ENCODE measurements at regions not wholly inside any gene's neighbourhood (a gene's known extent, or its start where the extent isn't known, plus 50 kb on each side); places are given as distances from the start of the nearest gene placed in this dataset.

DNA sequence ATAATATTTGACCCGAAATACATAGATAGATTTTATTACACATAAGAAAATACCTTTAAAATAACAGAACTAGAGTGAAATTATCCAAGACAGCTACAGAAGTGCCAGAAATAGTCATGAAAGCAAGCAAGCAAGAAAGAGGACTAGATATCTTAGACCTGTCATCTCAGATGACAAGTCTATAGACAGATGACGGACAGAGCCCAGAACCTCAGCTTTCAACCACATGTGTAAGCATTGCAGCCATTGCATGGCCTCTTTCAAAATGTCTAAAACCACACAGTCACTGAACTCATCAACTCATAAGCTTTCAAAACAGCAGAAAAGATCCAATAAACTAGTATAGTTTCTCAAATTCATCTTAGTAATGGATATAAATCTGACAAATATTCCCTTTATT is 59.8 kb upstream of the FHIT start:
- no peak for DNase-seq (ENCODE audit: low read depth)

DNA sequence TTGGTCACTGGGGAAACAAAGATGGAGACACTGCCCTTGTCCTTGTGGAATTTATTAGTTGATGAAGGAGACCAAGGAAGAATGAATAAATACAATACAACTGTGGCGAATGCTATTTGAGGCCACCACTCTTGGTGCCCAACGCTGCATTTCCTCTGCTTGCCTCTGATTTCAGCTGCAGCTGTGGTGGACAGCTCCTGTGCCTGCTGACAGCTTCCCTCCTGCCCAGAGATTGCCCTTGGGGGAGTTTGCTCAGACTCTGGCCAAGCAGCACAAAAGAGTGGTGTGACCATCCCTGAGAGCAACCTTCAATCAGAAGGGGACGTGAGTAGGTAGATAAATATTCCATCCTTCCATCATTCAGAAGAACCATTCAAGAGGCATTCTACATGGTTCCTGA is 64.6 kb upstream of the FHIT start:
- DNase-seq (ENCODE audit: low read depth): no peak

DNA sequence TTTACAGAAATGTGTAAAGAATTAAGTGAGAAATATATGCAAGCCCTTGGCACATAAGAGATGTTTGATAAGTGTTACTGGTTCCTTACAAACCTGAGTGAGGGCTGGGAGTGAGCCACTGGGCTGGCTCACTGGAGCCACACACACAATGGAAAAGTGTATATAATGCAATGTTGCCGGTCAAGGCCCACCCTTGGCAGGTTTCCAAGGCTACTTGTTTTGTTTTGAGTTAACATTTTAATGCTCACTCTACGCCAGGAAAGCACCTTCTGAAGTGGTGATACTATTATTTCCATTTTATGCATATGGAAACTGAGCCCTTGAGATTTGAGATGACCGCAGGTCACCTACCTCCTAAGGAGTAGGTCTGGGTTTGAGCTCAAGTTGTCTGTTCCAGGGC is 71.8 kb upstream of the FHIT start:
- DNase-seq (ENCODE audit: low read depth): no peak

DNA sequence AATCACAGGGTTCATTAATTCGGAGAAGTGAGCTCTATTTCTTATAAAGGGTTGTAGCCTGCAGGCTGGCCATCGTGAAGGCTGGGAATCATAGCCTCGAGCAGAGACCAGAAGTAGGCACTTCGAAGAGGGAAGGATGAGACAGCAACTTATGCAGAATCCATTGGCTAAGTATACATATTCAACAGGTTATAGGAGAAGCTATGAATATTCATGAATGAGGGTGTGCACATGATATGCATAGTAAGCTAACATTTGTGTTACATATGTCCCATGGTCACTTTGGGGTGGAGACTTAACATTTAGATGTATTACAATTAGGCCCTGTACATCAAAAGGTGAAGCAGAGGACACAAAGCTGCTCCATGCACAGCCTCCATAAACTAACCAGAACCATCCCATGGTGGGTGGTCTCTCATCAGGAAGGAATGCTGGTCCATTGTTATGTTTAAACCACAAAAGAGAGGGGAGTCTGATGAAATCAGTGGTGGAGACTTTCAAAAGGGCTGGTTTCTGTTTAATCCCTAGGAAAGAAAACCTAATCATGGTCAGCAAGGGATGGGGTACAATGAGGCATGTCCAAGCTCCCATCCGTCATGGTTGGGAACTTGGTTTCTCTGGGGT is 80.8 kb upstream of the FHIT start:
- DNase-seq (ENCODE audit: low read depth): no peak

DNA sequence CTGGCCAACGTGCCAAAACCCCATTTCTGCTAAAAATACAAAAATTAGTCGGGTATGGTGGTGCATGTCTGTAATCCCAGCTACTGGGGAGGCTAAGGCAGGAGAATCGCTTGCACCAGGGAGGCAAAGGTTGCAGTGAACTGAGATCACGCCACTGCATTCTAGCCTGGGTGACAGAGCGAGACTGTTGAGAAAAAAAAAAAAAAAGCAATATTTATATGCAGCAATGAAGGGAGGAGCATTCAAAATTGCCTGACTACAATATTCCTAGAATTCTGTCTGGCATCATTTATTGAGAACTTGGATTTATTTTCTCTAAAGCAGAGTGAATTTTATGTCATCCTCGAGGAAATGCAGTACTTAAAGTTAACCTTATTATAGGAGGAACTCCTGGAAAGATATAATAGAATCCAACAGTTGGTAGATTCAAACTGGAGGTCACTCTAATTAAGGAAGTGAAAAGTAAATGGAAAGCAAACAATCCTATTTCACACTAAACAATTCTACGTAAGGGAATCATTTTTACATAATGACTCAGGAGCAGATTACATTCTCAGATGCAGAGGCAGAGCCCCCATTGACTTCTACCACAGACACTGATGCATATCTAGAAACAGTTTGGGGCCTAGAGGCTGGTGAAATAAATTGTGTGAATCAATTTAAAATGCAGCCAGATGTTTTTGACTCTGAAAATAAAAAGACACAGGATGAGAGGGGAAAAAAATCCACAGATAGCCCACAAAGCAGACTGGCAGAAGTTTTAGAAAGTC is 82.1 kb upstream of the FHIT start:
- no peak for DNase-seq (ENCODE audit: low read depth)

DNA sequence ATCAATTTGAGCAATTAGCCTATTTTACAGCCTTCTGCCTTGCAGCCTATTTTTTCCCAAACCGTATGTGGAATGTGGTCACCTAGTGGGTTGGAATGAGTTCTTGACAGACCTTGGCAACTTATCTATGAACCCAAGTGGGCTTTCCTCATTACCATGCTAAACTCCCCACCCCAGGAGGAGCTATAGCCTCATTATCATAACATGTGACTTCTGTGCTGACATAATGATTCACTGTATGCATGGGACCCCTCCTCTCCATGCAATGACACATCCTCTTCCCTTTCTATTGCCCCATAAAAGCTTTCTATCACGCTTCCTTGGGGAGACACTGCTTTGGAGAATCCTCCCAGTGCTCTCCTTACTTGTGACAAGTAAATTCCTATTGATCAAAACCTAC is 83.5 kb upstream of the FHIT start:
- no peak for DNase-seq (ENCODE audit: low read depth)

DNA sequence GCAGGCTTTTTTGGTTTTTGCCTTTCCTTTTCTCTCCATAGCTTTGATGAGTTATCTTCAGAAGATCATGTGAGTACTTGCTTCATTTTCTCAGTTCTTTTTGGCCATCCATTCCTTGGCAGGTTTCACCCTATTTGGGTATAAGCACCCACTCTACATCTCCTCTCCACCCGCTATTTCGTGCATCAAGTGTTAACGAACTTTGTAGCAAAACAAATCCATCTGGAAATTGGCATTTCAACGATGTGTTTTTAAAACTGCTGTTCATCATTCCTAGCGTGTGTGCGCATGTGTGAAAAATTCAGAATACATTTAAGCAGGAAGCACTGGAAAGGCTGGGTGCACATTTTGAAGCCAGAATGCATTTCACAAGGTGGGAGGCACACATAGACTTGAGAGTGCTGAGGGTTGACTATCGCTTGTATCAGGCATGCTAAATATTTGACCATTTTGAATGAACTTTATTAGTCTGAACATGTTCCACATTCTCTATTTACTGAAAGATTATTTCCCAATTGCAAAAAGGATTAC is 89.7 kb upstream of the FHIT start:
- no peak for DNase-seq (ENCODE audit: low read depth)

DNA sequence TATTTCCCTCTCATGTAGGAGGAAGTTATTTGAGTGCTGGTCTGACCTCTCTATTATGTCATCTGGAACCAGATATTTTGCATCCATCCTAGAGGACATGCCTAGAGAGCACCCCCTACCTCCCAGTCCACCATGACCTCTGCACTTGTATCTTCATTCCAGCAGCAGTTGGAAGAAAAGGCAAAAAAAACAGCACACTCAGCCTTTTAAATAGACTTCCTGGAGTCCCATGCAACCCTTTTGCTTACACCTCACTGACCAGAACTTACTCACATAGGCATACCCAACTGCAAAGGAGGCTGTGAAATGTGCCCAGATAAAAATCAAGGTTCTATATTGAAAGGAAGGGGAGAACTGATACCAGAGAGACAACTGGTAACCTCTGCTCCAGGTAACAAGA is 92.3 kb upstream of the FHIT start:
- no peak for DNase-seq (ENCODE audit: low read depth)

DNA sequence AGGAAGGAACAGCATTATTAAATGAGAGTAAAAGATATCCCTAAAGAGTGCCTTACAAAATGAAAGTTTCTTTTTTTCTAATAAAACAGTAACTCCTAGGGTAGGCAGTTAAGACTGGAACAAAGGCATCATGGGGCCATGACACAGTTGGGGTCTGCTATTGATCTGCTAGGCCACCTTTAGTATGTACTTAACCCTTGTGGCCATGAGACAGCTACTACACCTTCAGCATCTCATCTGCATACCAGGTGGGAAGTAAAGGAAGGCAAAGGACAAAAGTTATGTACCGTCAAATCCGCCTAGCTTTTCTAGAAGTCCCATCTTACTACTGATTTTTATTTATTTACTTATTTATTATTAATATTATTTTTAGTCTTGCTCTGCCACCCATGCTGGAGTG is 93.8 kb upstream of the FHIT start:
- DNase-seq (ENCODE audit: low read depth): no peak

DNA sequence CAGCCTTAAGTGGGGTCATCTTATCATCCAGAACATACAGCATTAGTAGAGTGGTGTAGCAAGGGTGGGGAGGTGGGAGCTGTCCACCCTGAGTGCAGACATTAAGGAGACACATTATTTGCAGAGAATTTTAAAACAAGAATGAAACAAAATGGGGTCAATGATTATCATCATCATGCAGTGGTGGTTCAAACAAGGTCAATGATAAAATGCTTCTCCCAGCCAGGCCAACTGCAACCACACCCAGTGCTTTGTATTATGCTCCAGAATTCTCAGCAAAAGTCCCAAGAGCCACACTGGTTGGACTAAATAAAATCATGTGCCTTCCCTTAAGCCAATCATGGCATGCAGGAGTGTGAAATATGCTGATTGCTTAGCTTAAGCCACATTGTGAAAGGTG is 96.7 kb upstream of the FHIT start:
- DNase-seq (ENCODE audit: low read depth): no peak

DNA sequence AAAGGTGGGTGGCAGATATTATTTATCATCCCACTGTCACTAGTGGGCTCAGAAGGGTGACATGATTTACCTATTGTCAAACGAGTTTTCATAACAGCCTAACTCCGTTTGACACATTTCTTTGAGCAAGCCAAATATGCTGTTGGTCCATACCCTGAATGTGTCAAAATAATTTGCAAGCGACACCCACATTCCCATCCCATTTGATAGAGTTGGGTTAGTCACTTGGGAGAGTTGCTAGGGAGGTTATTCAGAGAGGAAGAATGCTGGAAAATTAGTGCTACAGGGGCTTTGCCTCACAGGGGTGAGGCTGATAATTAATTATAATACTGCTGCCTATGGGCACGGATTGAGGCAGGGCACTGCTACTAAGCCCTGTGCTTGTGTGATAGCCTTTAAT is 98.5 kb upstream of the FHIT start:
- DNase-seq (ENCODE audit: low read depth): no peak

DNA sequence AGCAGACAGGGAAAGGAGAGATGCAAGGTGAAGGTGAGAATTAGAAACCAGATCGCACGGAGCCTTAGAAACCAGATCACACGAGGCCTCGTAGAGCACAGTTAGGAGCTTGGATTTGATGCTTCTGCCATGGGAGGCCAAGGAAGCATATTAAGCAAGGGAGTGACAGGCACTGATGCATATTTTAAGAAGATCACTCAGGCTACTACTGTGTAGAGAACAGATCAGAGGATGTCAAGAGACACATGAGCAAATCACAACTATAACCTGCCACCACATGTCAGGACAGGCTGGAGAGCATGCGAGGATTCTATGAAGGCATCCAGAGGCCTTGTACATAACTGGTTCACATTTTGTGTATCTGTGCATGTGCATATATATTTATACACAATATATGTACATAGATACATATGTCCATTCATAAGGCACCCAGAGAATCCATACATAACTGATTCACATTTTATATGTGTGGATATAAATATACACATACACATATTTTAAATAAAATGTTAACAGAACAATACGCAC is 99.6 kb upstream of the FHIT start:
- no peak for DNase-seq (ENCODE audit: low read depth)

DNA sequence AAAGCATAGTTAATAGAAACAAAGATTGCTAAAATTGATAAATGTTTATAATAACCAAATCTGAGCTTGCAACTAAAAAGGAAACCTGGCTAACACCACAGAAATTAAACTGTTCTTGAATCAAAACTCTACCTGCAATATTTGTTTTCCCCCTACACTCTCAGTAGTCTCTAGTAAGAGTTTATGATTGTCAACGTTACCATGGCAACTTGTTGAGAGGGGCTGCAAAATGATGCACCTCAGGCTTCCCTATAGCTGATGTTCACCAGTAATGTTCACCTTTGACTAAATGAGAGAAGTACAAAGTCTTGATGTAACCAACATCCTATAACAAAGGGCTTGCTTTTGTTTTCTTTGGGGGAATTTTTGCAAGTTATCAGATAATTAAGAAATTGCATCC is 101.1 kb upstream of the FHIT start:
- no peak for DNase-seq (ENCODE audit: low read depth)

DNA sequence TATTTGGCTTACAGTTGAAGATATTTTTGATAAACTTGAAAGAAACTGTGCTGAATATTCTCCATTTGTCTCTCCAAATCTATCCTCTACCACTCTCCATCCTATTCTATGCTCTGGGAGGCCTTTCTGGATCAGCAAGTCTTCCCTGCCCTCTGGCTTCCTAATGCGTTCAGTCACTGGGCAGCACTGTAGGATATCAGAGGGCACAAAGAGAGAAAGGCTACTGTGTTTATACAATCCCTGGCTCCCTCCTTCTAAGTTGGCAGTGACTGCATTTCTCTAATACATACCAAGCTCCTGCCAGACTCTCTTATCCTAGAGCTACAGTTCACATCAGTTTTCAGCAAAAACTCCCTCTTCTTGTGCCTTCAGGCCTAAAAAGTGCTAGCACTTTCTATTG is 102.1 kb upstream of the FHIT start:
- no peak for DNase-seq (ENCODE audit: low read depth)

DNA sequence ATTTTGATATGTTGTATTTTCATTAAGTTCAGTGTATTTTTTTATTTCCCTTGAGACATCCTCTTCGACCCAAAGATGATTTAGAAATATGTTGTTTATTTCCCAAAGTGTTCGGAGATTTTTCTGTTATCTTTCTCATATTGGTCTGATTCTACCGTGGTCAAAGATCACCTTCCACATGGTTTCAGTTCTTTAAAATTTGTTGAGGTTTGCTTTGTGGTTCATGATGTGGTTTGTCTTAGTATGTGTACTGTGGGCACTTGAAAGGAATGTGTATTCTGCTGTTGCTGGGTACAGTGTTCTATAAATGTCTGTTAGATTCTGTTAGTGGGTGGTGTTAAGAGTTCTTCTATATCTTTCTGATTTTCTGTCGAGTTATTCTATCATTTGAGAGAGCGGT is 103.4 kb upstream of the FHIT start:
- no peak for DNase-seq (ENCODE audit: low read depth)

DNA sequence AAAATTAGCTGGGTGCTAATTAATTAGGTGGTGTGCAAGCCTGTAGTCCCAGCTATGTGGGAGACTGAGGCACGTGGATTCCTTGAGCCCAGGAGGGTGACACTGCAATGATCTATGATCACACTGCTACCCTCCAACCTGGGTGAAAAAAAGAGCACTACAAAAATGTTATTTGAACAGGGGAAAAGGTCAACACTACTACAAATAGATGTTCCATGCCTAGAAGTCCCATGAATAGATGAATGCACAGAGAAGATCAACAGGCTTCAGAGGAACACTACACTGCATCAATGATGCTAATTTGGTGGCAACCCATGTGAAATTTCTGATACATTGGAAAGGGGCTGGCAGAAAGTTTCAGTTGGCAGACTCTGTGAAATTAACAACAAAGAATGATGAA is 105.4 kb upstream of the FHIT start:
- DNase-seq (ENCODE audit: low read depth): no peak

DNA sequence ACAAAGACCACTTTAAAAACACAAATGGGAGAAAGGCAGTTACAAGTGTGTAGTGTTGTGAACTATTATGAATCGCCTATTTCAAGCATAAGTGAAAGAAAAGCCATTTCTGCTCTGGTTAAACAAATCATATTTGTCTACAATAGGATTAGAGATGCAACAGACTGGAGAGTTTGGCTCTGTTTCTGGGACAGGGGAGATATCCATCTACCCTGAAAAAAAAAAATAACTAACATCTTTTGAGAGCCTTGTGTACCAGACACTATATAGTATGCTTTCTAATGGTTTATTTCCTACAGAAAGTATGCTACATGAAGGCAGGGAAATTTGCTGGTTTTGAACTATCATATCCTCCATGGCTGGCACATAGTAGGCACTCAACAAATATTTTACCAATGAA is 106.7 kb upstream of the FHIT start:
- no peak for DNase-seq (ENCODE audit: low read depth)

DNA sequence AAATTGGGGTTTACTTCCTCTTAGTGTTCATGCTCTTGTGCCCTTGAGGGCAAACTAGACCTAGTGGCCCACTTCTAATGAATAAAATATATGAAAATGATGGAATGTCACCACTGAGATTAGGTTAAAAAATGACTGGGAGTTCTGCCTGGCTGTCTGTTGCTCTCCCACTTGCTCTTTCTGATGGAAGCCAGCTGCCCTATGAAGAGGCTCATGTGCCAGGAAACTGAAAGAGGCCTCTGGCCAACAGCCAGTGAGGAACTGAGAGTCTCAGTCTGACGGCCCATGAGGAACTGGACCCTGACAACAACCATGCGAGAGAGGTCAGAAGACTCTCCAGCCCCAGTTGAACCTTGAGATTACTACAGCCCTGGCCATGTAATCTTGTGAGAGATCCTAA is 107.1 kb upstream of the FHIT start:
- no peak for DNase-seq (ENCODE audit: low read depth)

DNA sequence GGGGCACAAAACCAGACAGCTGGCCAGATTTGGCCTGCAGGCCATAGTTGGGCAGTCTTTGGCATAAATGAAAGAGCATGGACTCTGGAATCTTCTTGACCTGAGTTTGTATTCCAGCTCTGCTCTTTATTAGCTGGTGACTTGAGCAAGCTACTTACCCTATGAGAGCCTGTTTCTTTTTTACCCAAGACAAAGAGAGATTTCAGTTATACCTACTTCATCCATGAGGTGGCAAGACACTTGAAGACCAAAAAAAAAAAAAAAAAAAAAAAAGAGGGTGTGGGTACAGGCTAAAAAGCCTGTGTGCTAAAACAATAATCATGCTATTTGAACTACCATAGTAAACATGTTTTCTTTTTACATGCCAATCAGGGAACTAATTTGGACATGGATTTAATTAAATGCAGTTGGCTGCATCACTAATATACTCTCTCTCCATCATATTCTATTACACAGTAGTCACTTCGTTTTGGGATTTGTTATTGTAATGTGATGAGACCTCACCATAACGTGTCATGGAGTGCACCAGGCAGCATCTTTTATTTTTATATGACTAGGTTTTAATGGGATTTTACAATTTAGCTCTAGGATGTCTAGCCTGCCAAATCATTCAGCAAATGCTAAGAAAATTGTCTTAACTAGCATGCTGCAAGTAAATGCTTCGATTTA is 109.2 kb upstream of the FHIT start:
- no peak for DNase-seq (ENCODE audit: low read depth)

DNA sequence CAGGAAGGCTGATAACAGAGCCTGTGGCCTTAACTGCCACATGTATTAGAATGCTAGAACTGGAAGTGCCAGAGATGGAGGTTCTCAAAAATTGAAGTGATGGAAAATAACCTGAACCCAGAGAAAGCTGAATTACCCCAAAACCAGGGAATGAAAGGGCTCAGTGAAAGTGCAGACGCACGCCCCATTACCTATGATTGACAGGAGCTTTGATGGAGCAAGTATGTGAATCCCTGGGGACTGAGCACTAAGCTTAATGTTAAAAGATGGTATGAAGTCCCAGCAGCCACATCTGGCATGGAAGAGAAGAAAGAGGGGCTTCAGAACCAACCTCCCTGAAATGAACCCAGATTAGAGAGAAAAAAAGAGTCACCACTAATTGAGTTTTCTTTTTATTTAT is 118.4 kb upstream of the FHIT start:
- no peak for DNase-seq (ENCODE audit: low read depth)

DNA sequence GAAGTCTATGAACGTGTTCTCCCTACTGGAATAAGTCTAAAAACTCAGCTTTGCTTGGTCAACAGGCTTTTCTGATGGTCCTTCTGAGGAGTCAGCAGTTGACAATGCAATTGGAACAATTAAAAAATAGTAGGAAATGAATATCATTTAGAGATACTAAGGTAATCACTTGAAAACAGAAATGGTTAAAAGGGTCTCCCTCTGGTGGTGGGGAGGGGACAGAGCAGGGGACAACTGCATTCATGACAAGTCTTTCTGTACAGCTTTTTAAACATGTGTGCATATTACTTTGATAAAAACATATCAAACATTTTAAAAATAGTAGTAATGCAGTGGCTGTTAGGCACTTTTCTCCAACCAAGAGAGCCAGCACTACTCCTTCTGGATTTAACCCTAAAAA is 119.9 kb upstream of the FHIT start:
- DNase-seq (ENCODE audit: low read depth): no peak

DNA sequence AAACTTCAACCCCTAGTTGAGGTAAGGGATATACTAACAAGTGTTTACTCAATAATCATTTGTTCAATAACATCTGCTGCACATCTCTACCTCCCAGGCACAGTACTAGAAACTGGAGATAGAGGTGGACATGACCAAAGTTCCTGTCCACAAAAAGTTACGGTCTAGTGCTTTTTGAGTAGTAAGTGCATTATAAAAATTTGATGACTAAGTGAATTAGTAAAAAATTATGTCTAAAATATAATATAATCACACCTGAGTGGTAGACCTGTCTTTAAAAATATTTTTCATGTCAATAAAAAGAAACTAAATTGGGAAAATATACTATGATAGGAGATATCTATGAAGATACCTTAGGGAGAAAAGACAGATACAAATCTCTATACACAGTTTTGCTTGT is 121.5 kb upstream of the FHIT start:
- DNase-seq (ENCODE audit: low read depth): no peak

DNA sequence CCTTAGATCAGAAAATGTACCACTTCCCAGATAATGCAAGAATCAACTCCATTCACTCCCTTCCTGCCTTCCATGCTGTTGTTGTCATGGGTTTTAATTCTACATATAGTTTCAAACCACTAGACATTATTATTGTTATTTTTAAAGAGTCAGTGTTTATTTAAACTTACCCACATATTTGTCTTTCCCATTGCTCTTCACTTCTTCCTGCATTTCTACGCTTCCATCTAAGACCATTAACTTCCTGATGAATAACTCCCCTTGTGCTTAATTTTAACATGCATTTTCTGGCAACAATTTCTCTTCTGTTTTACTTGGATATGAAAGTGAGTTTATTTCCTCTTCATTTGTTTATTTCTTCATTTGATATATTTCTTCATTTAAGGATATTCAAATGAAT is 127.1 kb upstream of the FHIT start:
- DNase-seq (ENCODE audit: low read depth): no peak

All from amniotic epithelial cell (primary cell).